Psoas muscle (tissue), 7 donors: ENCODE measurements at regions not wholly inside any gene's neighbourhood (a gene's known extent, or its start where the extent isn't known, plus 50 kb on each side); places are given as distances from the start of the nearest gene placed in this dataset.

Experiments
- ATAC-seq, 4 donors: fragments of 200-7000 bp; cut with Tn5 transposase; one replicate each; pipeline ENCODE4 v1.9.1; 2020; ENCODE audit warnings: moderate library complexity in 3 of 4, mild to moderate bottlenecking in 2 of 4
- DNase-seq, 2 donors: peaks; one replicate each; pipeline ENCODE4 v3.0.0-alpha.2; 2020
- H3K27ac ChIP-seq: fragments of 200-600 bp; one replicate; pipeline ENCODE4 v1.8.0; 2022
- H3K27me3 ChIP-seq, 3 donors: fragments of 200-600 bp in 1 of 3; one replicate each; pipeline versions ENCODE4 v1.6.1 to v1.8.0; 2013 to 2022; ENCODE audit warnings: low read length in 2 of 3, mild to moderate bottlenecking in 2 of 3, moderate library complexity in 1 of 3; ENCODE audit not compliant: insufficient read depth in 3 of 3
- H3K36me3 ChIP-seq, 2 donors: fragments of 200-600 bp in 1 of 2; one replicate each; pipeline versions ENCODE4 v1.6.1 to v1.8.0; 2013 to 2022; ENCODE audit warnings: low read depth in 1 of 2, mild to moderate bottlenecking in 1 of 2, moderate library complexity in 1 of 2; ENCODE audit not compliant: insufficient read depth in 1 of 2
- H3K4me1 ChIP-seq: fragments of 200-600 bp; one replicate; pipeline ENCODE4 v1.8.0; 2022
- H3K4me3 ChIP-seq: fragments of 200-600 bp; one replicate; pipeline ENCODE4 v1.8.0; 2022; ENCODE audit warnings: mild to moderate bottlenecking
- H3K9me3 ChIP-seq: fragments of 200-600 bp; one replicate; pipeline ENCODE4 v1.8.0; 2022
- CTCF ChIP-seq: fragments of 200-600 bp; IDR thresholded peaks from one replicate; pipeline ENCODE4 v1.8.0; 2022; ENCODE audit warnings: antibody characterized with exemption
- WGBS, 3 donors: extraction: QIAGEN DNeasy Blood & Tissue Kit; methylation state at CpG; one replicate each; pipeline versions ENCODE4 v1.1.6 to v1.1.7; 2013; 5-methylcytosine and 5-hydroxymethylcytosine counted together
- intact Hi-C, 2 donors: fragments of 100-400 bp; cut with DNase I; formaldehyde crosslinking; loops; one replicate each; pipeline versions ENCODE4 v1.11.0 to v1.14.2; 2022
- donor health status: healthy with polysubstance abuse.
- donor health status: DM: no; HTN: no; CAD: no; lungs with moderate emphysema.
- donor health status: Bipolar disorder and iron deficiency.
- donor health status: healthy.
- donor health status: DM: yes; HTN: yes; CAD: no.
- donor health status: DM: no; HTN: no; CAD: no.
- donor health status: DM: yes; HTN: yes; CAD: no.

GRCh38 chr15:97815835-97816234 lies 144.7 kb upstream of the ARRDC4 start:
- Histone ChIP-seq H3K36me3 (no peaks in the 10 kb centered on the region), H3K4me3 (no peak overlapping the region), H3K27ac (no peak overlapping the region), H3K4me1 (no peaks in the 10 kb centered on the region), H3K27me3 (no peaks in the 10 kb centered on the region), H3K9me3 (peaks cover 6% of the 10 kb centered on the region)
- intact Hi-C loops, result no loop called here
- ATAC-seq (no peak), DNase-seq (no peak)
- TF ChIP-seq CTCF, result no peak
- 58 to 85% (median 74%) methylated on average over 2 of the region's 2 CpGs for WGBS, 3 donors

- intact Hi-C loops, result no loop called here
- TF ChIP-seq CTCF, result no peak
- WGBS, 3 donors, result 14 to 25% (median 17%) methylated on average over 9 of the region's 9 CpGs
- Histone ChIP-seq H3K27me3 (no peaks in the 10 kb centered on the region), H3K36me3 (no peaks in the 10 kb centered on the region), H3K27ac (no peak overlapping the region), H3K4me1 (no peaks in the 10 kb centered on the region), H3K9me3 (no peaks in the 10 kb centered on the region), H3K4me3 (no peak overlapping the region)
- DNase-seq (no peak), ATAC-seq (no peak)
Observed at GRCh38 chr15:97817276-97817890, 143.1 kb upstream of the ARRDC4 start.

GRCh38 chr15:97836003-97836402 lies 124.5 kb upstream of the ARRDC4 start:
- no peaks in the 10 kb centered on the region for H3K36me3 ChIP-seq
- peaks cover 4% of the 10 kb centered on the region for H3K9me3 ChIP-seq
- intact Hi-C loops, result no loop called here
- H3K27me3 ChIP-seq, result no peaks in the 10 kb centered on the region
- no peak overlapping the region for H3K27ac ChIP-seq
- ATAC-seq (no peak), DNase-seq (no peak)
- 78 to 82% (median 81%) methylated on average over 4 of the region's 4 CpGs for WGBS, 3 donors
- no peak for TF ChIP-seq CTCF
- no peaks in the 10 kb centered on the region for H3K4me1 ChIP-seq
- no peak overlapping the region for H3K4me3 ChIP-seq

DNA sequence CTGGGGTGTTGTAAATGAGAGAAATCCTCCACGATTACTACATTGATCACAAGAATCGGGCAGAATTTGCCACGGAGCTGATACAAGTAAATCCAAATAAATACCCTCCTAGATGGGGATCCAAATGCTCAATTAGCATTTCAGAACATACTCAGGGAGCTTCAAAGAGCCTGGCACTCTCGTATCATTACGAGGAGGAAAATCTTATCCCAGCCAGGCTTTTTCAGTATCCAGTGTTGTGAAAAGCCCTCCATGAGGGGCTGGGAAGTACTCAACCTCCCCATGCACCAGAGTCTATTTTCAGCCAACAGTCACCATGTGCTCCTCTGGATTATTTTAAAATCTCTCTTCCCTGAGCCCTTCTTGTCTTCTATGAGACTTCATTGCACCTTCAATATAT lies 122.6 kb upstream of the ARRDC4 start:
- no peak for TF ChIP-seq CTCF
- ATAC-seq (no peak), DNase-seq (no peak)
- Histone ChIP-seq H3K9me3 (peaks cover 4% of the 10 kb centered on the region), H3K4me3 (no peak overlapping the region), H3K4me1 (no peaks in the 10 kb centered on the region), H3K27ac (no peak overlapping the region), H3K36me3 (no peaks in the 10 kb centered on the region), H3K27me3 (no peaks in the 10 kb centered on the region)
- intact Hi-C loops, result no loop called here
- WGBS, 3 donors, result 27 to 32% (median 29%) methylated on average over 5 of the region's 5 CpGs

DNA sequence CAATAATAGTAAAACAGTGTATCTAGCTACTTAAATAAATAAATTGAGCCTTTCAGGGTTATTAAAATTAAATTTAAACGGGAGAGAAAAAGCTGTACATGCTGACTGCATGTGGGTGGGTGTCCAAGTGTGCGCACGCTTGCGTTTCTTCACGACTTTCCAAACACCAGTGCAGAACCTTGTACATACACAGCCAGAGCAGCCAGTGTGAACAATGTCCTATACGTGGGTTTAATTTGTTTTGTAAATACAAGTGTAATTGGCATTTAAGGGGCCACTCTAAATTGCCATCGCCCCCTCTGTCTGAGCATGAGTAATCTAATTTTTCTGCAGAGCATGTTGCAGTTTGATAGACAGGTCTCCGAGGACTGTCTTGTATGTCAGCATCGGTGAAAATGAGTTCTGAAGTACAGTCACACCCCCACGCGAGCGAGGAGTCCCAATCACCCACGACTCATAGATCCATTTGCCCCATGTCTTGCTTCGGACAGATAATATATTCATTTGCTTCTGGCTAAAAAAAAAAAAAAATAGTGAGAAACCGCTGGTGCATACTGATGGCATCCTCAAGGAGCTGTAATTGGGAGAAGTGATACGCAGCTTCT lies 121.8 kb upstream of the ARRDC4 start:
- H3K36me3 ChIP-seq, result no peaks in the 10 kb centered on the region
- H3K9me3 ChIP-seq, result no peaks in the 10 kb centered on the region
- no peak for TF ChIP-seq CTCF
- H3K27ac ChIP-seq, result no peak overlapping the region
- 80 to 86% (median 83%) methylated on average over 16 of the region's 16 CpGs for WGBS, 3 donors
- no peaks in the 10 kb centered on the region for H3K27me3 ChIP-seq
- intact Hi-C loops, result no loop called here
- H3K4me1 ChIP-seq, result no peaks in the 10 kb centered on the region
- H3K4me3 ChIP-seq, result no peak overlapping the region
- no peak for DNase-seq
- no peak for ATAC-seq
